GM12801 (cell line): ENCODE measurements at regions not wholly inside any gene's neighbourhood (a gene's known extent, or its start where the extent isn't known, plus 50 kb on each side); places are given as distances from the start of the nearest gene placed in this dataset.

Experiments
- TF ChIP-seq, protein P1 (sequence below): IDR thresholded peaks from one replicate; pipeline ENCODE4 v1.5.1; 2011; ENCODE audit warnings: control low read depth; ENCODE audit not compliant: insufficient read length; ENCODE audit errors: extremely low read depth

DNA sequence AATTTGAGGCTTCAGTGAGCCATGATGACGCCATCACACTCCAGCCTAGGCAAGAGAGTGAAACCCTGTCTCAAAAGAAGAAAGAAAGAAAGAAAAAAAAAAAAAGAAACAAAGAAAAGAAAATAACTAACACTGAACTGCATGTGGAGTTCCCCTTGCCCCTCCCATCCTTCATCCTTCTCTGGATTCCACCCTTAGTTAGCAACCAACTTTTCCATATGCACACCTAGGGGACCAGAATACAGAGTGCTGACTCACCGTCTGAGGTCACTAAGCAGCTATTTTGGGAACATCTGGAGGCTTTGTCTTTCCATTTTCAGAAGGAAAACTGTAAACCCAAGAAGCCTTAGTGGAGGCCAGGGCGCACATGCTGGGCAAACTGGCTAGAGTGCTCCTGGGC, 257.4 kb downstream of the MAFB start:
- TF ChIP-seq, protein P1, sequence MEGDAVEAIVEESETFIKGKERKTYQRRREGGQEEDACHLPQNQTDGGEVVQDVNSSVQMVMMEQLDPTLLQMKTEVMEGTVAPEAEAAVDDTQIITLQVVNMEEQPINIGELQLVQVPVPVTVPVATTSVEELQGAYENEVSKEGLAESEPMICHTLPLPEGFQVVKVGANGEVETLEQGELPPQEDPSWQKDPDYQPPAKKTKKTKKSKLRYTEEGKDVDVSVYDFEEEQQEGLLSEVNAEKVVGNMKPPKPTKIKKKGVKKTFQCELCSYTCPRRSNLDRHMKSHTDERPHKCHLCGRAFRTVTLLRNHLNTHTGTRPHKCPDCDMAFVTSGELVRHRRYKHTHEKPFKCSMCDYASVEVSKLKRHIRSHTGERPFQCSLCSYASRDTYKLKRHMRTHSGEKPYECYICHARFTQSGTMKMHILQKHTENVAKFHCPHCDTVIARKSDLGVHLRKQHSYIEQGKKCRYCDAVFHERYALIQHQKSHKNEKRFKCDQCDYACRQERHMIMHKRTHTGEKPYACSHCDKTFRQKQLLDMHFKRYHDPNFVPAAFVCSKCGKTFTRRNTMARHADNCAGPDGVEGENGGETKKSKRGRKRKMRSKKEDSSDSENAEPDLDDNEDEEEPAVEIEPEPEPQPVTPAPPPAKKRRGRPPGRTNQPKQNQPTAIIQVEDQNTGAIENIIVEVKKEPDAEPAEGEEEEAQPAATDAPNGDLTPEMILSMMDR, result no peak

DNA sequence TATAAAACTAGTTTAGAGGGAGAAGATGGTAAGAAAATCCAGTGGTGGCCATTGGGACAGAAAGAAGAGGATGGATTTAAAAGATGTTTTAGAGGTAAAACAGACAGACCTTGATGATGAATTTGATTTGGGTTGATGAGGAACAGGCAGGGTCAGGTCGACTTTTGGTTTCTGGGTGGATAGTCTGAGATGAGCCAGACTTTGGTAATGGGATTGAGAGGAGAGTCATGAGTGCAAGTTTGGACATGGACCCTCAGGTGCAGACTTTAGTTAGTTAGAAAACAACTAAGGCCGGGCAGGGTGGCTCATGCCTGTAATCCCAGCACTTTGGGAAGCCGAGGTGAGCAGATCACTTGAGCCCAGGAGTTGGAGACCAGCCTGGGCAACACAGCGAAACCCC, 257.9 kb downstream of the MAFB start:
- TF ChIP-seq, protein P1, result no peak

DNA sequence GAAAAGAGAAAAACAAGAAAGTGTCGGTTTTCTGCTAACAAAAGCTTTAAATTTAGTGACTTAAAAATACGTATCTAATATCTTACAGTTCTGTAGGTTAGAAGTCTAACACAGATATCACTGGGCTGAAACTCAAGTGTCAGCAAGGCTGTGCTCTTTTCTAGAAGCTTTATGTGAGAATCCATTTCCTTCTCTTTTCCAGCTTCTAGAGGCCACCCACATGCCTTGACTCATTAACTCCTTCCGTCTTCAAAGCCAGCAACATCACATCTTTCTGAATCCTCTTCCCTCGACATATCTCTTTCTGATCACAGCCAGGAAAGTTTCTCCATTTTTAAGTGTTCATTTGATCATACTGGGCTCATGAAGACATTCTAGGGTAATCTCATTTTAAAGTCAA, 262.0 kb downstream of the MAFB start:
- TF ChIP-seq, protein P1, result no peak

DNA sequence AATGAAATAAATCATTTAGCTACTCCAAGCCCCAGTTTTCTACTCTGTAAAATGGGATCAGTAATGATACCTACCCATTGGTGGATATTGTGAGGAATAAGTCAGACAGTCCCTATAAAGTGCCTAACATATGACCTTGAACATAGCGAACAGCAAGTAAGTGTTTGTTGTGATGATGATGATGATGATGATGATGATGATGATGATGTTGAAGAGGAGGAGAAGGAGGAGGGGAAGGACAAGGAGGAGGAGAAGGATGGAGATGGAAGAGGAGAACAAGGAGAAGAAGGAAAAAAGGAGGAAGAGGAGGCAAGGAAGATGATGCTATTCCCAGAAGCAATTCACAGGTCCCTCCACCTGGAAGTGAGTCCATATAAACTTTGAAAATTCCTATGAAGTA, 264.3 kb downstream of the MAFB start:
- TF ChIP-seq, protein P1, result no peak

DNA sequence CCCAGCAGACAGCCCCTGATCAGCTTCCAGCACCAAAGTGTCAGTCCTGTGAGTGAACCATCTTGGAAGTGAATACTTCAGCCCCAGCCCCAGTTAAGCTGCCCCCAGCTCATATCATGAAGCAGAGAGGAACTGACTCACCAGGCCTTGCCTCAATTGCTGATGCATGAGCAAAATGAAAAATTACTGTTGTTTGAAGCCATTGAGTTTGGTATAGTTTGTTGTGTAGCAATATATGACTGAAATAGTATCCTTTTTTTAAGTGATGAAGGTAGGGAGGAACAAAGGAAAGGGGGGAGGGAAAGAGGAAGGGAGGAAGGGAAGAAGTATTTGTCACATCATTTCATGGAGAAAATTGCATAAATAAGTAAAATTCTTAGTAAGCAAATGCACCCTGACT, 266.4 kb downstream of the MAFB start:
- TF ChIP-seq, protein P1, result no peak

DNA sequence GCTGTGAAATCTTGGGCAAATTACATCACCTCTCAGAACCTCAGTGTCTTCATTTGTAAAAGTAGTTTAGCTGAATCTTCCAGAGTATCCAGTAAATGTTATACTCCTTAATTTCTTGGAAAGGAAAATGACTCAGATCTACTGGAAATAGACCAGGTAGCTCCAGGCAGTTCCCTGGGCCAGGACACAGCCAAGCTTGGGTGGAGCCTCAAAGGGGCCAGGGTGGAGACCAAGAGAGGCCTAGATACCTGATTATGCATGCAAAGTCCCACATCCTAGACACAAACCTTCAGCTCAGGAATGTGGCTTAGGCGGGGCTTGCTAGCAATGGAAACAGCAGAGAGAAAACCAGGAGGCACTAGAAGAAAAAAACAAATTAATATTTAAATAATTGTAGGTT, 272.8 kb downstream of the MAFB start:
- TF ChIP-seq, protein P1, result no peak

DNA sequence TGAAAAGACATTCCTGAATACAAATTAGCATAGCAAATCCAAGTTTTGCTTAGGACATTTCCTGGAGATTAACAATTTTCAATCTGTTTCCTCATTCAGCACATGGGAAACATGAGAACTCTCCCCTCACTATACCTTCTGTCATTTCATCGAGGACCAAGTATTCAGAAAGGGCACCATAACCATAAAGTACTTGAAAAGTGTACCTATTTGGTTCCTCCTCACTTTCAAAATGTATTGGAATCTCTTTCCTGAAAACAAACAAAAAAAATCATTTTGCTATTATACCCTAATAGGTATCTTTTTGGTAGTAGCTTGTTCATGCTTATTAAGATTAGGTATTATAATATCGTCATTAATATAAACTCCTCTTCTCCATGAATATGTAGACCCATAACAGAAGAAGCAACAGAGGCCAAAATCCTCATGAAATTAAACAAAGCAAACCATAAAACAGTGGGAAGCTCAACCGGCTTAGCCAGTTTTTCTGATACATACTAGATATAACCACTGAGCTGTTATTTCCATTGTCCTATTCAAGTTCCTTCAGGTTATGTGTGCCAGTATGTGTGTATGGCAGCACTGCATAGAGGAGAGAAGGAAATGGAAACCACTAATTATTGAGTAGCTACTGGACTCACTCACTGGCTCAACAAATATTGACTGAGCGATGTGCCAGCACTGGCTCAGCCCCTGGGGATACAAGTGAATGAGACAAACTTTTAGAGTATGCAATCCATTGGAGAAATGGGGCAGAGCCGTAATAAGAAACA, 274.0 kb downstream of the MAFB start:
- TF ChIP-seq, protein P1, result no peak

DNA sequence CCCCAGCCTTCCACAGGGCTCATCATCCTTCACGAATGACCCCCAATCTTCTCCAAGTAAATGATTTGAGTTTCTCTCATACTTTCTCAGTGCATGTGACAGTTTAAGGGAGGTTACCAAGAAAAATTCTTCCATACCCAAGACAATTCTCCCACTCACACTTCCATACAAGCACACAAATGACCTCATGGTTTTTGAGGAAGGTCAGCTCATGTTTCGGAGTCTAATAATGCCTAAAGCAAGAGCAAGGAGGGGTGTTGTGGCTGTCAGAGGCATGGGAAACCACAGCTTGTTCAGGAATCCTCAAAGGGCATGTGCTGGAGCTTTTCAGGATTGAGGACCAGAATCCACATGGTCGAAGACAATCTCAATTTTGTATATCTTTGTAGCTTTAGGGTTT, 279.0 kb downstream of the MAFB start:
- TF ChIP-seq, protein P1, result no peak
